ENCODE measurements at regions not wholly inside any gene's neighbourhood (a gene's known extent, or its start where the extent isn't known, plus 50 kb on each side); places are given as distances from the start of the nearest gene placed in this dataset.

GRCh38 chr16:5852151-5852550 is 754.6 kb upstream of the EEF2KMT start:
- no peak for TF ChIP-seq CTCF (IDR thresholded peaks at IDR 0.05 in 8 of 11, conservative IDR thresholded peaks at IDR 0.05 in 3 of 11)
- TF ChIP-seq POLR2A (IDR thresholded peaks at IDR 0.05) = no peak
